Skeletal muscle tissue (tissue), 3 donors: ENCODE measurements at regions not wholly inside any gene's neighbourhood (a gene's known extent, or its start where the extent isn't known, plus 50 kb on each side); places are given as distances from the start of the nearest gene placed in this dataset.
"Not testable (repeated sequence)": the region's sequence is repeated elsewhere in the genome, so short reads cannot be mapped to it uniquely, and the experiment has no call there.

Source experiments
- H3K27ac ChIP-seq: one replicate; pipeline ENCODE4 v1.7.0; 2013; ENCODE audit warnings: mild to moderate bottlenecking, low read depth, low read length, inconsistent platforms
- H3K27me3 ChIP-seq, 3 donors: one replicate each; pipeline ENCODE4 v1.7.0; 2013; ENCODE audit warnings: low read length in 3 of 3; ENCODE audit not compliant: control insufficient read depth in 3 of 3, insufficient read depth in 3 of 3
- H3K36me3 ChIP-seq, 3 donors: one replicate each; pipeline ENCODE4 v1.7.0; 2013; ENCODE audit warnings: low read length in 3 of 3; ENCODE audit not compliant: control insufficient read depth in 3 of 3, insufficient read depth in 3 of 3
- H3K4me1 ChIP-seq, 3 donors: one replicate each; pipeline ENCODE4 v1.7.0; 2013; ENCODE audit warnings: low read length in 3 of 3, mild to moderate bottlenecking in 3 of 3; ENCODE audit not compliant: control insufficient read depth in 3 of 3, insufficient read depth in 3 of 3
- H3K4me3 ChIP-seq, 3 donors: one replicate each; pipeline ENCODE4 v1.7.0; 2013; ENCODE audit warnings: low read length in 3 of 3
- H3K9ac ChIP-seq, 3 donors: one replicate each; pipeline ENCODE4 v1.7.0; 2013; ENCODE audit warnings: low read length in 3 of 3, mild to moderate bottlenecking in 3 of 3, moderate library complexity in 2 of 3, low read depth in 1 of 3
- H3K9me3 ChIP-seq, 3 donors: one replicate each; pipeline ENCODE4 v1.7.0; 2013; ENCODE audit warnings: low read length in 3 of 3; ENCODE audit not compliant: control insufficient read depth in 3 of 3
- donor health status: Osteomylitis.

- no peaks in the 10 kb centered on the region for H3K36me3 ChIP-seq
- H3K9me3 ChIP-seq = no peaks in the 10 kb centered on the region
- no peaks in the 10 kb centered on the region for H3K27me3 ChIP-seq
- H3K9ac ChIP-seq = no peak overlapping the region
- no peaks in the 10 kb centered on the region for H3K4me1 ChIP-seq
- no peak overlapping the region for H3K4me3 ChIP-seq
- no peak overlapping the region for H3K27ac ChIP-seq
Observed at GRCh38 chr10:109062371-109062770, 860.9 kb downstream of the XPNPEP1 start.

- no peaks in the 10 kb centered on the region for H3K27me3 ChIP-seq
- no peak overlapping the region for H3K27ac ChIP-seq
- H3K4me3 ChIP-seq = no peak overlapping the region
- H3K36me3 ChIP-seq = no peaks in the 10 kb centered on the region
- no peaks in the 10 kb centered on the region for H3K4me1 ChIP-seq
- no peak overlapping the region for H3K9ac ChIP-seq
- no peaks in the 10 kb centered on the region for H3K9me3 ChIP-seq
Observed at GRCh38 chr10:109055243-109055642, 868.1 kb downstream of the XPNPEP1 start.

GRCh38 chr10:109047856-109048255, 875.5 kb downstream of the XPNPEP1 start:
- H3K4me3 ChIP-seq = no peak overlapping the region
- no peaks in the 10 kb centered on the region for H3K36me3 ChIP-seq
- no peak overlapping the region for H3K9ac ChIP-seq
- no peaks in the 10 kb centered on the region for H3K27me3 ChIP-seq
- no peaks in the 10 kb centered on the region for H3K9me3 ChIP-seq
- H3K4me1 ChIP-seq = no peaks in the 10 kb centered on the region
- no peak overlapping the region for H3K27ac ChIP-seq

GRCh38 chr10:109046427-109046826, 876.9 kb downstream of the XPNPEP1 start:
- H3K27me3 ChIP-seq, H3K36me3 ChIP-seq, H3K9ac ChIP-seq, H3K4me3 ChIP-seq, H3K4me1 ChIP-seq, H3K27ac ChIP-seq, H3K9me3 ChIP-seq: not testable (repeated sequence)

GRCh38 chr10:109040622-109041021, 882.7 kb downstream of the XPNPEP1 start:
- Histone ChIP-seq H3K4me3 (no peak overlapping the region), H3K9me3 (peaks cover 0 to 3% (median 0%) of the 10 kb centered on the region in 3 donors), H3K27ac (no peak overlapping the region), H3K9ac (no peak overlapping the region), H3K4me1 (no peaks in the 10 kb centered on the region), H3K36me3 (no peaks in the 10 kb centered on the region), H3K27me3 (no peaks in the 10 kb centered on the region)

- peaks cover 0 to 3% (median 0%) of the 10 kb centered on the region in 3 donors for H3K9me3 ChIP-seq
- no peaks in the 10 kb centered on the region for H3K4me1 ChIP-seq
- no peak overlapping the region for H3K9ac ChIP-seq
- no peak overlapping the region for H3K4me3 ChIP-seq
- no peaks in the 10 kb centered on the region for H3K27me3 ChIP-seq
- H3K36me3 ChIP-seq = no peaks in the 10 kb centered on the region
- H3K27ac ChIP-seq = no peak overlapping the region
Observed at GRCh38 chr10:109037978-109038377, 885.3 kb downstream of the XPNPEP1 start.

- Histone ChIP-seq H3K4me1 (no peaks in the 10 kb centered on the region), H3K9ac (no peak overlapping the region), H3K36me3 (no peaks in the 10 kb centered on the region), H3K9me3 (no peaks in the 10 kb centered on the region), H3K4me3 (no peak overlapping the region), H3K27me3 (no peaks in the 10 kb centered on the region), H3K27ac (no peak overlapping the region)
Observed at GRCh38 chr10:109030581-109031210, 892.6 kb downstream of the XPNPEP1 start.

GRCh38 chr10:109029870-109030269, 893.4 kb downstream of the XPNPEP1 start:
- H3K9me3 ChIP-seq = no peaks in the 10 kb centered on the region
- H3K9ac ChIP-seq = no peak overlapping the region
- H3K27me3 ChIP-seq = no peaks in the 10 kb centered on the region
- no peak overlapping the region for H3K27ac ChIP-seq
- H3K4me1 ChIP-seq = no peaks in the 10 kb centered on the region
- no peaks in the 10 kb centered on the region for H3K36me3 ChIP-seq
- no peak overlapping the region for H3K4me3 ChIP-seq

GRCh38 chr10:109027534-109028185, 895.7 kb downstream of the XPNPEP1 start:
- no peak overlapping the region for H3K27ac ChIP-seq
- H3K36me3 ChIP-seq = no peaks in the 10 kb centered on the region
- H3K9ac ChIP-seq = no peak overlapping the region
- no peaks in the 10 kb centered on the region for H3K4me1 ChIP-seq
- H3K9me3 ChIP-seq = no peaks in the 10 kb centered on the region
- H3K27me3 ChIP-seq = no peaks in the 10 kb centered on the region
- H3K4me3 ChIP-seq = no peak overlapping the region

GRCh38 chr10:109025172-109025571, 898.1 kb downstream of the XPNPEP1 start:
- H3K27ac ChIP-seq = no peak overlapping the region
- H3K4me1 ChIP-seq = no peaks in the 10 kb centered on the region
- H3K27me3 ChIP-seq = no peaks in the 10 kb centered on the region
- H3K4me3 ChIP-seq = no peak overlapping the region
- no peaks in the 10 kb centered on the region for H3K9me3 ChIP-seq
- no peak overlapping the region for H3K9ac ChIP-seq
- no peaks in the 10 kb centered on the region for H3K36me3 ChIP-seq
